ENCODE measurements at regions not wholly inside any gene's neighbourhood (a gene's known extent, or its start where the extent isn't known, plus 50 kb on each side); places are given as distances from the start of the nearest gene placed in this dataset.
"Not testable (repeated sequence)": the region's sequence is repeated elsewhere in the genome, so short reads cannot be mapped to it uniquely, and the experiment has no call there.

- DNase-seq, result no peak
These were observed 121.0 kb upstream of the SLC39A10 start for GRCh38 chr2:195535911-195536522.

GRCh38 chr2:195534971-195535370 lies 122.1 kb upstream of the SLC39A10 start:
- DNase-seq, result no peak

- DNase-seq, result peak; percentile 28
These were observed 123.0 kb upstream of the SLC39A10 start for GRCh38 chr2:195533771-195534642.

GRCh38 chr2:195532628-195533271 lies 124.3 kb upstream of the SLC39A10 start:
- no peak for DNase-seq

GRCh38 chr2:195532255-195532627 lies 124.8 kb upstream of the SLC39A10 start:
- no peak for DNase-seq

GRCh38 chr2:195531754-195532153 lies 125.3 kb upstream of the SLC39A10 start:
- no peak for DNase-seq

- DNase-seq, result not testable (repeated sequence)
These were observed 133.8 kb upstream of the SLC39A10 start for GRCh38 chr2:195523242-195523641.

GRCh38 chr2:195521589-195521988 lies 135.4 kb upstream of the SLC39A10 start:
- no peak for DNase-seq

- DNase-seq, result no peak
These were observed 136.3 kb upstream of the SLC39A10 start for GRCh38 chr2:195520671-195521155.

- no peak for DNase-seq
These were observed 141.5 kb upstream of the SLC39A10 start for GRCh38 chr2:195515551-195515950.

- no peak for DNase-seq
These were observed 142.7 kb upstream of the SLC39A10 start for GRCh38 chr2:195514365-195514764.

GRCh38 chr2:195513119-195513518 lies 143.9 kb upstream of the SLC39A10 start:
- DNase-seq, result no peak

- no peak for DNase-seq
These were observed 147.5 kb upstream of the SLC39A10 start for GRCh38 chr2:195509551-195509950.

- DNase-seq, result no peak
These were observed 148.9 kb upstream of the SLC39A10 start for GRCh38 chr2:195508139-195508455.

GRCh38 chr2:195507447-195508138 lies 149.4 kb upstream of the SLC39A10 start:
- DNase-seq, result no peak

GRCh38 chr2:195505701-195506100 lies 151.3 kb upstream of the SLC39A10 start:
- no peak for DNase-seq

GRCh38 chr2:195503208-195503607 lies 153.8 kb upstream of the SLC39A10 start:
- no peak for DNase-seq

GRCh38 chr2:195501746-195502145 lies 155.3 kb upstream of the SLC39A10 start:
- DNase-seq, result no peak

GRCh38 chr2:195500879-195501278 lies 156.1 kb upstream of the SLC39A10 start:
- DNase-seq, result no peak

GRCh38 chr2:195498839-195499490 lies 158.1 kb upstream of the SLC39A10 start:
- no peak for DNase-seq

GRCh38 chr2:195498176-195498575 lies 158.8 kb upstream of the SLC39A10 start:
- DNase-seq, result no peak

- no peak for DNase-seq
These were observed 160.0 kb upstream of the SLC39A10 start for GRCh38 chr2:195496991-195497390.

- no peak for DNase-seq
These were observed 161.1 kb upstream of the SLC39A10 start for GRCh38 chr2:195495966-195496365.
